PC-3 (cell line): ENCODE measurements at regions not wholly inside any gene's neighbourhood (a gene's known extent, or its start where the extent isn't known, plus 50 kb on each side); places are given as distances from the start of the nearest gene placed in this dataset.

ENCODE experiments used
- CTCF ChIP-seq: fragments of 300-600 bp; sonication (generic); conservative IDR thresholded peaks from 2 replicates; pipeline ENCODE4 v1.5.1; 2017; ENCODE audit warnings: antibody characterized with exemption, low read depth, mild to moderate bottlenecking, low read length
- EZH2 ChIP-seq: fragments of 300-600 bp; sonication (generic); IDR thresholded peaks from one replicate; pipeline ENCODE4 v1.6.1; 2017; ENCODE audit warnings: antibody characterized with exemption, mild to moderate bottlenecking, low read length; ENCODE audit not compliant: unreplicated experiment
- EZH2phosphoT487 ChIP-seq: fragments of 300-600 bp; sonication (generic); IDR thresholded peaks from 2 replicates; pipeline ENCODE4 v1.6.1; 2018; ENCODE audit warnings: mild to moderate bottlenecking, antibody characterized with exemption, low read length, borderline replicate concordance

DNA sequence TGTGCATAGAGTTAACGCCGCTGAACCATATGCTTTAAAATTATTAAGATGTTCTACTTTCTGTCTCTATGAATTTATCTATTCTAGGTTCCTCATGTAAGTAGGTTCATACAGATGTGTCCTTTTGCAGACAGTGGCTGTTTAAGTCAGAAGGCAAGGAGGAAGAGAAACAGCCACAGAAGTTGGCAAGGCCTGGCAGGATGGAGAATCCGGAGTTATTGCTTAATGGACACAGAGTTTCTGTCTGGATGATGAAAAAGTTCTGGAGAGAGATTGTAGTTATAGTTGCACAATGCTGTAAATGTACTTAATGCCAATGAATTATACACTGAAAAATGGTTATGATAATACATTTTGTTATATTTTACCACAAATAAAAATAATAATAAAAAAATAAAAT, 283.6 kb upstream of the CNR1 start:
- no peak for TF ChIP-seq CTCF
- TF ChIP-seq EZH2: no peak
- TF ChIP-seq EZH2phosphoT487: no peak
